ENCODE measurements at regions not wholly inside any gene's neighbourhood (a gene's known extent, or its start where the extent isn't known, plus 50 kb on each side); places are given as distances from the start of the nearest gene placed in this dataset.

DNA sequence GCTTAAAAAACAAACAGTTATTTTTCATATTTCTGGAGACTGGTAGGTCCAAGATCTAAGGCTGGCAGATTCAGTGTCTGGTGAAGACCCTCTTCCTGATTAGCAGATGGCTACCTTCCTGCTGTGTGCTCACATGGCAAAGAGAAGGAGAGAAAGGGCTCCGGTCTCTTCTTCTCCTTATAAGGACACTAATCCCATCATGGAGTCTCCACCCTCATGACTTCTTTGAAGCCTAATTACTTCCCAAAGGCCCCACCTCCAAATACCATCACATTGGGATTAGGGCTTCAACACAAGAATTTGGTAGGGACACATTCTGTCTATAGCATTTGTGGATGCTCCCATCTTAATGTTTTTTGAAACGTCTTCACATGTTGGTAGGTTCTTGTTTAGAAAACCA lies 391.1 kb downstream of the TMEM161B start:
- DNase-seq (ENCODE audit: low read depth in 2 of 2, low spot score in 1 of 2) = no peak

DNA sequence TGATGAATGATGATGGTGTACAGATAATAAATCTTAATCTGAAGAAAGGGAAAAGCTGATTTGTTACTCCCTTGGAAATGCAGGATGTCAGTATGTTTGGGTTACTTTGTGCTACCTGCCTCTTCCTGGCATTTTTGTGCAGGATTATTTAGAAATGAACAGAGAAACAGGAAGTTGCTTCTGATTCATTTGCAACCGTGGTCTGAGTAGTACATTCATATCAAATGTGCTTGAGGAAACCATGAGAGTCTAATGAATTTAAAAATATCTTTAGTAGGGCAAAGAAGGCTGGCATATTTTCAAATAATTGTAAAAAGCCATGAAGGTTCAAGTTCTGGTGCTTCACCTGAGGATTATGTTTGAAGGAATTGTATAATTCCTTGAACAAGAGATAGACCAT lies 391.6 kb downstream of the TMEM161B start:
- no peak for DNase-seq (ENCODE audit: low read depth in 2 of 2, low spot score in 1 of 2)

DNA sequence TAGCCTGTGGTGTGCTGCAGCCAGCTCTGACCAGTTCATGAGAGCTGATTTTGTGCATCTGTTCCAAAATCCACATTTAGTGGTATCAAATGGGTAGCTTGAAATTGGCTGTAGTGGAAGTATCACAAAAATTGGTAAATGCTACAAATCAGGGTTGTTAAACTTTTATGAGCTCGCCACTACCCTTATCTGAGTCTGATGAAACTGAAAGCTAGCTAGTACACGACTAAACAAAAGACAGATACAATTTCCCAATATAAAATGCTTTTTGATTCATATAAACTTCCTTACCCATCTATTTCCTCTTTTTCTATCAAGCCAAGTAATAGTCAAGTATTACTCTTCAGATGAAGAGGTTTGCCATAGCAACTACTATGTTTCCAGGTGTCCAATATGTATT lies 392.0 kb downstream of the TMEM161B start:
- DNase-seq (ENCODE audit: low read depth in 2 of 2, low spot score in 1 of 2) = no peak

DNA sequence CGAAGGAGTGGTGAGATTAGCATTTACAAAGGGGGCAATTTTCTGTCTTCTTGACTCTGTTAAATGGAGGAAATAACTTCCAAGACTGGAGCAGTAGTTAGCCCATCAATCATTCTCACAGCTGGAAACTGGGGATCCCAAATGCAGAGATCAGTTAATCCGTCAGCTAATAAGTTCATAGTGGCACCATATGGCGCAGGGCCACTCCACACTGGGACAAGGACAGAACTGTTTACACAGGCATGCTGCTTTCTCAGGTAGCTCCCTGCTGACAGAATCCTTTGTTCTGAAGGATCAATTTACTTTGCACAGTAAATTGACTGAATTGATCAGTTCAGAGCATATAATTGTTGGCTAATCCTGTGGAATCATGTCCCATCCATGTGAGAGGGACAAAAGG lies 395.7 kb downstream of the TMEM161B start:
- DNase-seq (ENCODE audit: low read depth in 2 of 2, low spot score in 1 of 2) = no peak

DNA sequence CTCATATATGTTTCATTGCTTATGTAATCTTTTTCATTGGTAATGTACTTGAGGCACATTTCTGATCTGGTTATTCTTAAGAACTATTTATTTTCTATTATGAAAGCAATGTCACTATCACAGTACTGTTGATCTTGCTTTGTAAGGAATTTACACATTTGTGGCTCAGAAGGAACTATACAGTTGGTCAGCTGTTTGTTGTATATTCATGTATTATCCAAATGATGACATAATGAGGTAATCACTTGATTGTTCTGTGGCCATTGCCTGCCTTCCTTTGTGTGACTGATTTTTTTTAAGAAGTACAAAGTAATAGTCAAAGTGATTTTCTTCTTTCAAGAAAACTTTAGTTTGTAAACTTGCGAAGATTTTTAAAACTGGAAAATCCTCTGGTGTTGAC lies 399.9 kb downstream of the TMEM161B start:
- no peak for DNase-seq (ENCODE audit: low read depth in 2 of 2, low spot score in 1 of 2)

DNA sequence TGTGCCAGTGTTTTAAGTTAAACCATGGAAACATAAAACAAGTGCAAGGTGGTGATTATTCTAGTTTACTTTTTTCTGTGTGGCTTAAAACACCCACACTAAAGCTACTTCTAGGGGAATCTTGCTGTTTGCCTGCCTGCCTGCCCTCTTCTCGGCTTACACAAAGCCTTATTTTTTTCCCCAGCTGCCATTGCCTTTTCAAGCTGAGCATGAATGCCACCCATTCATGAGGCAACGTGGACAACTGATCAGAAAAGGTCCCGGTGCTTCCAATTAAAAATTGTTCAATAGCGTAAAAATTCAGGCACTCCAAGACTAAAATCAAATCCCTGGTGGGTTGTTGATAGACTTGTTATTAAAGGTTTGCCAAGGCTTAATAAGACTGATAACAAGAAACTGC lies 401.4 kb downstream of the TMEM161B start:
- no peak for DNase-seq (ENCODE audit: low read depth in 2 of 2, low spot score in 1 of 2)

DNA sequence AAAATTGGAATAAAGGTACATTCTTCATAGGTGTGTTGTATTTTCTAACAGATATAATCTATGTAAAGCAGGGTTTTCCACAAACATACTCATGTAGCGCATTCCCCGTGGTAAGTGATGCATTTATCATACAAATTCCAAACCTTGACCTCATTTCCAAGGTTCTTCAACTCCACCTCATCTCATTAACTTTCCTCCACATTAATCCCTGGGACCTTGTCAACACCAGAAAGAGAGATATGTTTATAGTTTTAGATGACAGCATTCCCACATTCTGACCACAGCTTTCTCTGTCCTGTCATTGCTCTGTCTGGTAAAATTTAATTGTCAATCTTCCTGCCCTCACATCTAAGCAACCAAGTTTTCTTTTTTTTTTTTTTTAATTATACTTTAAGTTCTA lies 415.1 kb downstream of the TMEM161B start:
- DNase-seq (ENCODE audit: low read depth in 2 of 2, low spot score in 1 of 2) = no peak

DNA sequence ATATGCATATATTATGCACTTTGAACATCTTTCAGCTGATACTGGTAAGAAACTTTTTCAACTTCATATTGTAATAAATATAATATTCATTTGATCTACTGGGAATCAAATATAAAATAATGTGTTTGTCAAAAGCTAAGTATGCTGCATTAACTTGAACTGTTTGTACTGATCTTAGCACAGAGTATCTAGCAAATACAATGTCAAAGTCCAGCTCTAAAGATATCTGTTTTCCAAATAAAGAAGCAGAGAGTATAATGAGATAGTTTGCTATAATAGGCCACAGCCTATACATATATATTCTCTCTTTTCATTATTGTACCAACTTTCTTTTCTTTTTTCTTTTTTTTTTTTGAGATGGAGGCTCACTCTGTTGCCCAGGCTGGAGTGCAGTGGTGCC lies 417.0 kb downstream of the TMEM161B start:
- no peak for DNase-seq (ENCODE audit: low read depth in 2 of 2, low spot score in 1 of 2)

DNA sequence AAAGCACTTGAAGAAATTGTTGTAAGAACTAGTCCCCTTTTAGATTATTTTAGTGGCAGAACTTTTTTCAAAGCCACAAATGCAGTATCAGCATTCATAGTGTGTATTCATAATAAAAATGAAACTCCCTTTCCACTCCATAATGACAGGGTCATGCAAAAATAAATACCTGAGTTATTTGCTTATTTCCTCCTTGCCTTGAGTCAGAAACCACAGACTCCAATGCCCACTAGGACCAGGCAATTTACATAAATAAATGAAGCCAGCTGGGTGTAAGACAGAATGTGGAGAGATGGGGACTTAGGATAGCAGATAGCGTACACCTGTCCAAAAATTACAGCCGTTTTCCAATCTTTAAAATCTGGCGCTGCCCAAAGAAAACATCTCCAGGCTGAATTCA lies 417.8 kb downstream of the TMEM161B start:
- no peak for DNase-seq (ENCODE audit: low read depth in 2 of 2, low spot score in 1 of 2)

DNA sequence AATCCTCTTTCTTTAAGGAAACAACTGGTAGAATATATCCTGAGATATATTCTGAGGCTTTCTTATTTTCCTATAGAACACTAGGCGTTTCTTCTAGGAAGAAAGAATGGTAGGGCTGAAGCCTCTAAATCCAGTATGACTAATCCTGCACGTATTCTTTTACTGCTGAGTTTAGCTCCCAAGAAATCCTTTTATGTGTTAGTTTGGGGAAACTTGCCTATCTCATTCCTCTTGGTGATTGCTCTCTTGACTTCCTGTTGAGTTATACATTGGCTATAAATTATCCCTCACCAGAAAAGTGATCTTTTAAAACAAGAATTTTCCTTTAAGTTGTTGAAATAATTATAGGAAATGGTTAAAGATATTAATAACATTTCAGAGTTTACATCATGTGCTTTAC lies 422.9 kb downstream of the TMEM161B start:
- DNase-seq (ENCODE audit: low read depth in 2 of 2, low spot score in 1 of 2) = no peak

DNA sequence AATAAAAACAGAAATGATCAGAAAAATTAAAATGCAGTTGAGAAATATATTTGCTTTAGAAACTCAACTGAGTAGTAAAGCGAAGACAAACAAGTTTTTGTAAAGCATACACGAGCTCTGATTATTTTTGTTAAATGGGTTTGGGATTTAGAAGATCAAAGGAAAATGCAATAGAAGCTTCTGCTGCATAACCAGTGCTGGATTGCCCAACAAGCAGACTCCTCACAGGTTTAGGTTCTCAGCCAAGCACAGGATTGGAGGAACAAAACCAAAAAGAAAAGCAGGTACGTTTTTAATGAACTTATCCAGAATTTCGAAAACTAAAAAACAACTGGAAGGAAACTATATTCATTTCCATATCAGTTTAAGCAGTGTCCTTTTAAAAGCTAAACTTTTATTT lies 423.8 kb downstream of the TMEM161B start:
- no peak for DNase-seq (ENCODE audit: low read depth in 2 of 2, low spot score in 1 of 2)

DNA sequence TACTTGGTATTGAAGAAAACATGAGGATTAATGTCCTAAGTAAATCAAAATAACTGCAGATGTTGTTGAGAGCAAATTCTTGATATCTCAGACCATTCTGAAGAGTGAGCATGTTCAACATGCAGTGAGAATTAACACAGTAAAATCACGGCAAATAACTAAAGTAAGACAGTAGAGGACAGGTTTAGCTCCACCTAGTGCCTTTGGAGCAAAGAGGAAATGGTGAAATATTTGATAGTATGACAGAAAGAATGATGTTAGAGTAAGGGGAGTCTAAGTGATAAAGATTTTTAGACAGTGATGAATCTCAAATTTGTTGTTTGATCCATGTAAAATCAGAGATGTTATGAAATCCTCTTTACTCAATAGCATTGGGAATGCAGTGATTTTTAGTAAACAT lies 424.2 kb downstream of the TMEM161B start:
- DNase-seq (ENCODE audit: low read depth in 2 of 2, low spot score in 1 of 2) = no peak

DNA sequence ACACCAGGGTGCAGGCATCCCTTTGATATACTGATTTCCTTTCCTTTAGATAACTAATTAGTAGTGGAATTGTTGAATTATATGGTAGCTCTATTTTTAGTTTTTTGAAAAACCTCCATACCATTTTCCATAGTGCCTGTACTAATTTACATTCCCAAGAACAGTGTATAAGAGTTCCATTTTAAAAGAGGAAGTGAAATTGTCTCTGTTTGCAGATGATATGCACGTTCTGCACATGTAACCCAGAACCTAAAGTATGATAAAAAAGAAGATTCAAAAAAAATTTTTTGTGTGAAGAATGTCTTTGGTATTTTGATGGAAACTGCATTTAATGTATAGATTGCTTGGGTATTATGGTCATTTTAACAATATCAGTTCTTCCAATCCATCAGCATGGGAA lies 424.0 kb upstream of the CCNH start:
- DNase-seq (ENCODE audit: low read depth in 2 of 2, low spot score in 1 of 2) = no peak

DNA sequence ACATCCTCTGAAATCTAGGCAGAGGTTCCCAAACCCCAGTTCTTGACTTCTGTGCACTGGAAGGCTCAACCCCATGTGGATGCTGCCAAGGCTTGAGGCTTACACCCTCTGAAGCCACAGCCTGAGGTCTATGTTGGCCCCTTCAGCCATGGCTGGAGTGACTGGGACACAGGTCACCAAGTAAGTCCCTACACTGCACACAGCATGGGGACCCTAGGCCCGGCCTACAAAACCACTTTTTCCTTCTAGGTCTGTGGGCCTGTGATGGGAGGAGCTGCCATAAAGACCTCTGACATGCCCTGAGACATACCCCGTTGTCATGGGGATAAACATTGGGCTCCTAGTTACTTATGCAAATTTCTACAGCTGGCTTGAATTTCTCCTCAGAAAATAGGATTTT lies 418.8 kb upstream of the CCNH start:
- DNase-seq (ENCODE audit: low read depth in 2 of 2, low spot score in 1 of 2) = no peak

DNA sequence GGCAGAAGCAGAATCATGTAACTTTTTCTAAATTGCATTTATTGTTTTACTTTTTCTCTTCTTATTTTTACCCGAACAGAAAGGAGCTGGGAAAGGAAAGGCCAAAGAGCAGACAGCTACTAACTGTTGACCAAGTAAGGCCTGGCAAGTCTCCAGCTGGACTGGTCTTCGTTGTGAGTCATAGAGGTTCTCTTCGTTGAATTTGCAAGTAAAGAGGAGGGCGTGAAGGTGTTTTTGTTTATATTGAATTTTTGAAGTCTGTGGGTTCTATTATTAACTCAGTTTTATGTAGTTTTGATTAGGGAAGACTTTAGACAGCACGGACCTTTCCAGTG lies 416.5 kb upstream of the CCNH start:
- no peak for DNase-seq (ENCODE audit: low read depth in 2 of 2, low spot score in 1 of 2)

DNA sequence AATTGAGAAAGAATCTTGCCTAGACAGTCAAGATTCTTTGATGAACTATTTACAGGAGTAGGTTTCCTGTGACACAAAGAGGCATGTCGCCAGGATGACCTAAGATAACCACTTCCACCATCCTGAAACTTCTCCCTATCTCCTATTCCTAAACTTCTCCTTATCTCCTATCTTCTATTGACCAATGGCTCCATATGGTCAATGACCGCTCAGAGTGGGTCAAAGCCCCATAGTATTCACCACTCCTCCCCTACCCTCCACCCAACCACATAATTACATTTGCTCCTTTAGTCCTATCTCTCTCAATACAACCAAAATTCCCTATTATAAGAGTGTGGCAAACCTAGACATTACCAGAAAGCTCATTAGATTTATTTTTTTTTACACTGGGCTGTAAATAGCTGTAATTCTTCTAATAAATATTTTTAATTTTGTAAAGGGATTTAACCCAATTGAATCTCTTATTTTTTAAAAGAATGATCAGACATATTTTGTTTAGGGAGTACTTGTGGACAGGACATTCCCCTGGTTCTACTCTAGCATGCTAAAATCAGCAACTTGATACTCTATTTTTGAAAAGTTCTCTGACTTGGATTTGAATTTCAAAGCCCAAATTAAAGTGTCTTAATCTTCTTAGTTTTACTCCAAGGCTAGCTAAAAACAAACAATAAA lies 416.0 kb upstream of the CCNH start:
- no peak for DNase-seq (ENCODE audit: low read depth in 2 of 2, low spot score in 1 of 2)

DNA sequence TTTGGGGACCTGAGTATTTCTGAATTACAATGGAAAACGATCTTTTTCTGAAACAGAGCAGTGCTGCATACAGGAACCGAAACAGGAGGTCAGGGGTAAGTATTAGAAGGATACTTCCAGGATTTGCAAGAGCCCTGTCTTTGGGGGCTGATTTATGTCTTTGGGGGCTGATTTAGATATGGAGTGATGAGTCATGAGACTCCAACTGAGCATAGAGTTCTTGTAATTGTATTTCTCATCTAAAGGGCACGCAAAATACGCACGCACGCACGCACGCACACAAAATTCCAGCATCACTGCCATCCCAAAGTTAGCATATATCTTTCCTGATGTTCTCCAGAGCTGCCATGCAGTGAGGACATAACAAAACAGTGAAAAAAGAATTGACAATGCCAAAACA lies 414.8 kb upstream of the CCNH start:
- no peak for DNase-seq (ENCODE audit: low read depth in 2 of 2, low spot score in 1 of 2)

DNA sequence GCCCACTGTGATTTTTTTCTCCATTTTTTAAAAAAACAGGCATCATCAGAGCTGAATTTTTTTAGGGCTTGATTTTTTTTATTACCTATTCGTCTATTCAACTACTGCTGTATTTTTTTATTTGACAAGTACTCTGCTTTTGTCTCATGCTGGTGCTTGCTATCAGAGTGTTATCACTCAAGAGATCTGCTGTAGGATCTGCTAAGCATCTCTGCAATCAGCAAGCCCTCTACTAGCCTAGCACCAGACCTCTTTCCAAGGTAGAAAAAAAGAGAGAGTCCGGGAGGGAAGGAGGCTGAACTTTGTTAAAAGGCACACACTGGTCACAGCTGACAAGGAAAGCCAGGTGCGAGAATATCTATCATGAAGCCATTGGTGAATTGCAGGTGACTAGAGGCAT lies 413.8 kb upstream of the CCNH start:
- no peak for DNase-seq (ENCODE audit: low read depth in 2 of 2, low spot score in 1 of 2)

DNA sequence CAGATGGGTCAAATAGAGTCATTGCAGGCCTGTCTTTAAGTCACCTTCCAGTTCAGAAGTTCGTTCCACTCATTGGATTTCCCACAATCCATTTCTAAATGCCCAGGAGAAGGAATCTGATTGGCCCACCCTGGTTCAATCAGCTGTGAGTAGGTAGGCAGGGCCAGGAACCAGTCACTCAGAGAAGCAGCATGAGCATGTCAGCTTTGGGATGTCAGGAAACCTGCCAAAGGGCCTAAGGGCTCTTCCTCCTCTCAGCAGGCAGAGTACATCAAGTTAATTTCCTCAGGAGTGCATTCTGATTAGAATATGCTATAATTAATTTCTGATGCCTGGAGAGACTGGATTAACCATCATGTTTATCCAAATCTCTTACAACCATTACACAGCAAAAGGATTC lies 412.9 kb upstream of the CCNH start:
- DNase-seq (ENCODE audit: low read depth in 2 of 2, low spot score in 1 of 2) = no peak

DNA sequence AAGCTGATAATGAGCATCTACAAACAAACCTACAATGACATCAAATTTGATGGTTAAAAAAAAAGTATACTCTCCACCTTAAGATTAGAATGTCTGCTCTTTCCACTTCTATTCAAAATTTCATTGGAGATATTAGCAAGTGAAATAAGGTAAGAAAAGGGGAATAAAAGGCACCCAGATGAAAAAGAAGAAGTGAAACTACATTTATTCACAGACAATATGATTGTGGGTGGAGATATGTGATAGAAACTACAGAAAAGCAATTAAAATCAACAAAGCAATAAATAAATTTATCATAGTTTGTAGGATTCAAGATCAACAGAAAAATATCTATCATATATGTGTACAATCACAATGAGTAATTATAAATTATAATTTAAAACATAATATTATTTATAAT lies 395.1 kb upstream of the CCNH start:
- DNase-seq (ENCODE audit: low read depth in 2 of 2, low spot score in 1 of 2) = no peak

DNA sequence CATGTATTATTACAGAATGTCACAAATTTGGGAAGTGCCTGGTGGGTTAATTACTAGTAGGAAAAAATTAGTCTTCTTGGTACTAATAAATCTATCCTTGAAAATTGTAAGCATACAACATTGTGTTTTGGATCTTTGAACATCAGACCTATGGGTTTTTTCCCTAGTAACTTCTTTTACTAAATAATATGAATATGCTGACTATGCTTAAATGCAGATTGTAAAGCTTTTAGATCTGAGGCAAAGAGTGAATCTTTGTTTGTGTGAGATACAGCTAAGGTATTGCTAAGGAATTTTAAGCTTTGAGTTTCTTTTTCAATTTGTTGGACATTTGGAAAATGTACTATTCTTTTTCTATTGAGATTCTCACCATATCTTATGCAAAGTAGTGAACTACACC lies 390.6 kb upstream of the CCNH start:
- no peak for DNase-seq (ENCODE audit: low read depth in 2 of 2, low spot score in 1 of 2)

DNA sequence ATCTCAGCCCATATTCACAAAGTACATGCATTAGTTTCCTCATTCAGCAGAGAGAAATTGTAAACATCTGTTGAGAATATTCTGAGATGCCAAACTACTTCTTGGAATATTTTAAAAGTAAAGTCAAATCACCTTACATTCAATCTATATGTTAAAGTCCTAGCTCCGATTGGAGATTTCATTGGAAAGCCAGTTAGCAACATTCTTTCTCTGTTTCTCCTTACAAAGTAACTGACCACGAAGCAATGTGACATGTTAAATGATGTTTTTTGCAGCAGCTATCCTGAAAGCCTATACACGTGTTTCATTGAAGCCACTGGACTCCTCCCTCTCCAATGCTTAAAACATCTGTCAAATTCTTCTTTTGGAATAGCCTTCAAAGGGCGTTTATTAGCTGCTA lies 379.1 kb upstream of the CCNH start:
- no peak for DNase-seq (ENCODE audit: low read depth in 2 of 2, low spot score in 1 of 2)

DNA sequence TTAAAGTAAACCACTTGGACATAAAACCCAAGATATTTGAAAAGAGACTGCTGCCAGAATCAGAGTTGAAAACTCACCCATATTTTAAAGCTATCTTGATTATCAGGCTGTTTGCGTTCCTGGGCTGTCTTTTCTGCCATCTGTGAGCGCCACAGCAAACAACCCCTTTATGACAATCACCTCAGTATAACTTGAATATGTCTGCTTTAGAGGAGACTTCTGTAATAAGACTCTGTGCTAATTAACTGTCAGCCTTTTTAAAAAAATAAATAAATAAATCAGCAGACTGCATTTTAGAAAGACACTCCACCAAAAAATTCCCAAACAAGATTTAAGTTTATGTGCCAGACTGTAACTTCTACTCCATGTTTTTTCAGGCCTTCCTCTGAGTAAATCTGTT lies 375.7 kb upstream of the CCNH start:
- no peak for DNase-seq (ENCODE audit: low read depth in 2 of 2, low spot score in 1 of 2)

DNA sequence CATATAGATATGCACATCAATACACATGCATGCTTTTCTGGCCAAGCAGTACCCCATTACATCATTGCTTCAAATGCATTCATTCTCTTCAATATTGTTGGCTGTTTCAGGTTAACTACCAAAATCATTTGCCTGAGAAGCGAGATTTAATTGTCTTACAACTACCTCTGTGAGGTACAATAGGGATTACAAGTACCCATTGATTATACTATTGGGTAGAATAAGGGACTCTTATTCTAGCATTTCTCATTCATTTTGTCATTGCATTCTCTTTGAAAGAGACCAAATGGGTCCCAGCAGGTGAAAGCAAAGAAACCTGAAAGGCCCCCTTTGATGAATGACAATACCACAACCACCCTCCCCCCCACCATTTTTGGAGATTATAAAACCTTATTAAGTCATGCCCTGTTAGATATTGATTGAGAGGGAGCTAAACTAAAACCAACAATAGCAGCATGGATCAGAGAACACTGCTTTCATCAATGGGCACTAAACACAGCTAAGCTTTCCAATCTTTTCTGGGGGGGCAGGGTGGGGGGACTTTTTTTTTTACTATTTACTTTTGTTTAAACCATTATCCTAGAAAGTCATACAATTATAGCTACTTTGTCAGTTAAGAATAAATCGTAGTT lies 375.0 kb upstream of the CCNH start:
- no peak for DNase-seq (ENCODE audit: low read depth in 2 of 2, low spot score in 1 of 2)

Measured in stimulated activated CD8-positive, alpha-beta memory T cell treated with anti-CD3 and anti-CD28 coated beads, Interleukin-4, amount 100 ng/mL, for 1 hour (primary cell).